Stimulated activated CD4-positive, alpha-beta T cell treated with anti-CD3 and anti-CD28 coated beads, Interleukin-12 subunit alpha, Interleukin-12 subunit beta, amount 100 ng/mL, for 48 hours (primary cell): ENCODE measurements at regions not wholly inside any gene's neighbourhood (a gene's known extent, or its start where the extent isn't known, plus 50 kb on each side); places are given as distances from the start of the nearest gene placed in this dataset.
"Not testable (repeated sequence)": the region's sequence is repeated elsewhere in the genome, so short reads cannot be mapped to it uniquely, and the experiment has no call there.

Experiments
- DNase-seq, 3 donors: peaks; one replicate each; pipeline ENCODE4 v3.0.0-alpha.2; 2020; ENCODE audit warnings: low read depth in 2 of 3, low spot score in 1 of 3

GRCh38 chr9:81445331-81445921 is 243.9 kb downstream of the TLE1 start:
- DNase-seq = no peak

- DNase-seq = no peak
Observed at GRCh38 chr9:81431641-81432040, 257.7 kb downstream of the TLE1 start.

GRCh38 chr9:81430727-81431126 is 258.6 kb downstream of the TLE1 start:
- DNase-seq = no peak

GRCh38 chr9:81427870-81428269 is 261.5 kb downstream of the TLE1 start:
- DNase-seq = no peak

- no peak for DNase-seq
Observed at GRCh38 chr9:81424431-81424830, 264.9 kb downstream of the TLE1 start.

GRCh38 chr9:81423589-81424326 is 265.6 kb downstream of the TLE1 start:
- no peak for DNase-seq

- not testable (repeated sequence) for DNase-seq
Observed at GRCh38 chr9:81421090-81421489, 268.3 kb downstream of the TLE1 start.

- DNase-seq = no peak
Observed at GRCh38 chr9:81420024-81420423, 269.3 kb downstream of the TLE1 start.

- DNase-seq = no peak
Observed at GRCh38 chr9:81417941-81418340, 271.4 kb downstream of the TLE1 start.

GRCh38 chr9:81417299-81417675 is 272.1 kb downstream of the TLE1 start:
- DNase-seq = no peak

GRCh38 chr9:81416476-81417298 is 272.7 kb downstream of the TLE1 start:
- DNase-seq = no peak

GRCh38 chr9:81414836-81415235 is 274.5 kb downstream of the TLE1 start:
- DNase-seq = no peak

- DNase-seq = no peak
Observed at GRCh38 chr9:81411961-81412360, 277.4 kb downstream of the TLE1 start.

- no peak for DNase-seq
Observed at GRCh38 chr9:81410201-81410600, 279.1 kb downstream of the TLE1 start.

GRCh38 chr9:81408951-81409350 is 280.4 kb downstream of the TLE1 start:
- no peak for DNase-seq

- DNase-seq = no peak
Observed at GRCh38 chr9:81404931-81405598, 284.3 kb downstream of the TLE1 start.

- DNase-seq = no peak
Observed at GRCh38 chr9:81397481-81398381, 291.6 kb downstream of the TLE1 start.

- DNase-seq = no peak
Observed at GRCh38 chr9:81396528-81396927, 292.8 kb downstream of the TLE1 start.

GRCh38 chr9:81395676-81396054 is 293.7 kb downstream of the TLE1 start:
- DNase-seq = no peak

GRCh38 chr9:81394881-81395675 is 294.3 kb downstream of the TLE1 start:
- DNase-seq = no peak
